HEK293T (cell line): ENCODE measurements at regions not wholly inside any gene's neighbourhood (a gene's known extent, or its start where the extent isn't known, plus 50 kb on each side); places are given as distances from the start of the nearest gene placed in this dataset.

Experiments
- ARNT ChIP-seq: fragments of 450-650 bp; IDR thresholded peaks from 2 replicates; pipeline ENCODE4 v1.6.1; 2017; ENCODE audit warnings: mild to moderate bottlenecking
- BHLHE40 ChIP-seq: fragments of 450-650 bp; IDR thresholded peaks from 2 replicates; pipeline ENCODE4 v1.6.1; 2016; ENCODE audit warnings: mild to moderate bottlenecking, moderate library complexity, borderline replicate concordance
- CTBP1 ChIP-seq: fragments of 450-650 bp; IDR thresholded peaks from 2 replicates; pipeline ENCODE4 v1.6.1; 2016; ENCODE audit warnings: borderline replicate concordance
- ELF4 ChIP-seq: fragments of 450-650 bp; IDR thresholded peaks from 2 replicates; pipeline ENCODE4 v1.6.1; 2017; ENCODE audit warnings: antibody characterized with exemption
- FOXK2 ChIP-seq: fragments of 450-650 bp; IDR thresholded peaks from 2 replicates; pipeline ENCODE4 v1.6.1; 2016; ENCODE audit warnings: mild to moderate bottlenecking
- HDGF ChIP-seq: fragments of 450-650 bp; IDR thresholded peaks from 2 replicates; pipeline ENCODE4 v1.6.1; 2017; ENCODE audit warnings: antibody characterized with exemption, borderline replicate concordance
- LEF1 ChIP-seq: fragments of 450-650 bp; IDR thresholded peaks from 2 replicates; pipeline ENCODE4 v1.6.1; 2017; ENCODE audit warnings: mild to moderate bottlenecking, borderline replicate concordance
- SP1 ChIP-seq: fragments of 450-650 bp; IDR thresholded peaks from 2 replicates; pipeline ENCODE4 v1.6.1; 2017
- SUZ12 ChIP-seq: fragments of 450-650 bp; IDR thresholded peaks from 2 replicates; pipeline ENCODE4 v1.6.1; 2016; ENCODE audit warnings: mild to moderate bottlenecking
- ZNF384 ChIP-seq: fragments of 450-650 bp; IDR thresholded peaks from 2 replicates; pipeline ENCODE4 v1.6.1; 2016
- TF ChIP-seq, protein P1 (sequence below): fragments of 450-650 bp; IDR thresholded peaks from 2 replicates; pipeline ENCODE4 v1.6.1; 2016

DNA sequence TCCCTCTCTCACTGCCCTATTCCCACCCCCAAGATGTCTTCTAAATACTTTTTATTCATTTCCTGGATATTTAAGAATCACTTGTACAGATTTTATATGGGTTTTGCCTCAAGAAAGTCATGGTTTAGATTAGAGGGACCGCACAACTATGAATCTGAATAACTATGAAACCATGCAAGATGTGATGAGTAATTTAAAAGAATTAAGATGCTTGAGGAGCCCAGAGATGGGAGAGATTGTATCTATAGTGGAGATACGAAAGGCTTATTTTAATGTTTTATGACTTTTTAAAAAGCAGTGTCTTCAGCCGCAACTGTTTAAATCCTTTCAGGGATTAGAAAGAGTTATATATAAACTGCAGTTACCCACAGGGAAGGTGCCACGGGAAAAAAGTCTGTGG, 324.1 kb downstream of the LPIN1 start:
- TF ChIP-seq FOXK2, result no peak
- TF ChIP-seq LEF1, result no peak
- TF ChIP-seq ELF4, result no peak
- TF ChIP-seq SP1, result no peak
- TF ChIP-seq BHLHE40, result no peak
- TF ChIP-seq HDGF, result no peak
- no peak for TF ChIP-seq SUZ12
- TF ChIP-seq, protein P1, sequence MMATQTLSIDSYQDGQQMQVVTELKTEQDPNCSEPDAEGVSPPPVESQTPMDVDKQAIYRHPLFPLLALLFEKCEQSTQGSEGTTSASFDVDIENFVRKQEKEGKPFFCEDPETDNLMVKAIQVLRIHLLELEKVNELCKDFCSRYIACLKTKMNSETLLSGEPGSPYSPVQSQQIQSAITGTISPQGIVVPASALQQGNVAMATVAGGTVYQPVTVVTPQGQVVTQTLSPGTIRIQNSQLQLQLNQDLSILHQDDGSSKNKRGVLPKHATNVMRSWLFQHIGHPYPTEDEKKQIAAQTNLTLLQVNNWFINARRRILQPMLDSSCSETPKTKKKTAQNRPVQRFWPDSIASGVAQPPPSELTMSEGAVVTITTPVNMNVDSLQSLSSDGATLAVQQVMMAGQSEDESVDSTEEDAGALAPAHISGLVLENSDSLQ, result no peak
- no peak for TF ChIP-seq ARNT
- no peak for TF ChIP-seq ZNF384
- no peak for TF ChIP-seq CTBP1
